GM18951 (cell line): ENCODE measurements at regions not wholly inside any gene's neighbourhood (a gene's known extent, or its start where the extent isn't known, plus 50 kb on each side); places are given as distances from the start of the nearest gene placed in this dataset.

Experiments used
- POLR2A ChIP-seq: IDR thresholded peaks from 4 replicates; pipeline ENCODE4 v1.6.1; 2011; ENCODE audit warnings: mild to moderate bottlenecking; ENCODE audit not compliant: insufficient read length, insufficient read depth; ENCODE audit errors: extremely low read depth
- in situ Hi-C: fragments of 300-500 bp; cut with MboI; formaldehyde crosslinking; loops from one replicate; pipeline ENCODE4 v1.12.0; 2022; ENCODE audit warnings: low sequenced_read_pairs, mixed read lengths, inconsistent platforms; ENCODE audit not compliant: unreplicated experiment

DNA sequence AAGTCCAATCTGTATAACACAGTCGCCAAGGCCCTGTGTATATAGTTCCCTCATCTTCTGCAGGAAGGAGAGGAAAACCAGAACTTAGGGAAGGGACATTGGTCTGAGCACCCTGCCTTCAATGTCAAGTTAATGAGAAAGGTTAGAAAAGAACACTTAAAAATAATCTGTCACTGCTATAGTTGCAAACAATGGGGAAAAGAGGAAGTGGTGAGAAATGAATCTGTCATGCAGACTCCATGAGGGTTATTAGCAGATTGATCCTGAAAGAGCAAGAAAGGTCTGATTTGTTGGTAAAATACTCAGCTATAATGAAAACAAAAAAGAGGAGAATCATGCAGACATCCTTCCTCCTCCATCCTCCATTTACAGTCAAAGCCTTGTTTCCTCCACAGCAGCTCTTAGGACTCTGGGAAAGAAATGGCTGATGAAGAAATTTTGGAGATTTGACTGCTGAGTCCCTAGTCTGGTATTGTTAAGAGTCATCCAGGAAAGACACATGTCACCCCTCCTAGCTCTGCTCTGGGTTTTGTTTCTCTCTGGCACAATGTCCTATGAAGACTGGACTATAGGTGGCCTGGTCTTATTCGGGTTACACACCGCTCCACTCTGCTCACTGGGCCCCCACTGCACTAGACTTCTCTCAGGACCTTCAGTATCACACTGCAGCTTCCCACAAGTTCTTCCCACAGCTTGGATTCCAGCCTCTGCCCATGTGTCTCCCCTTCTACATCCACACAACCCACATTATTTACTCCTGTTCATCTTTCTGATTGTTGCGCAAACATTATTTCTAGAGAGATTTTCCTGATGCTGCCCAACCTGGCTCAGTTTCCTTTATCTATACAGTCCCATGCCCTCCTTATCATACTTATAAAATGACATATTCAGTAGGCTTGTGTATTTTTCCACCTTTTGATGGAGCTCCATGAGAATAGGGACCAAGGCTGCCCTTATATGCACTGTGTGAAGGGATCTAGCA is 56.5 kb upstream of the XYLT1 start:
- TF ChIP-seq POLR2A: no peak
- in situ Hi-C loops: no loop called here

DNA sequence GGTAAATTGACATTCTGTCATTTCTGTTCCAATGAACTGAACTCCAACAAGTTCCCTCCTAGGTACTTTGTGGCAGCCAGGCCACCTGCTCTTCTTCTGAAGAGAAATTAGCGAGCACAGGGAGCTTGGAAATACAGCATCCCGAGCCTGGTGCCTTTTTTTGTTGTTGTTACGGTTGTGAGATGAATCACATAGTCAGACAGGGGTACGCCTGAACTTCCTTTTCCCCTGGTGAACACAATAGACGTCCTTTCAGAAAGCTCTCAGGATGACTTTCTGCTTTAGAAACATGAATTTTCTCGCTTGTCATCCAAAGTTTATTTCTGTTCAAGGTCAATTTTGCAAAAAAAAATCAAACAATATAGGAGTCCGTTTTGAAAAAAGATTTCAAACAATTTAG is 53.9 kb upstream of the XYLT1 start:
- in situ Hi-C loops: no loop called here
- no peak for TF ChIP-seq POLR2A

DNA sequence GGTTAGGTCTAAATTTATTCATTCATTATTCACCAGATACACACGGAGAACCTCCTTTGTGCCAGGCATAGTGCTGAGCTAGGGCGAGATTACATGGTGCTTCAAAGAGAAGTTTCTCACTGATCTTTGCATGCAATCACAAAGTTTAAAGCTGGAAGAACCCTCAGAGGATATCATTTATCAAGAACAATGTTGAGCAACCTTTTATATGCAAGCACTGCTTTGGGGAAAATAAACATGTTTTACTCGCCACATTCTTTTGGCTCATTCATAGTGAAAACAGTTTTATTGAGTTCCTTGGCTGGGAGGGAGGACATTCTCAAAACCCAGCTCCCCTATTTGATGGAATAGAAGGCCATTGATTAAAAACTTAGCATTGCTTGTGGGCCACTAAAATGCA is 49.8 kb upstream of the XYLT1 start:
- in situ Hi-C loops: no loop called here
- no peak for TF ChIP-seq POLR2A
